IMR-90 (cell line): ENCODE measurements at regions not wholly inside any gene's neighbourhood (a gene's known extent, or its start where the extent isn't known, plus 50 kb on each side); places are given as distances from the start of the nearest gene placed in this dataset.

Experiments
- ATAC-seq: fragments of 200-7000 bp; cut with Tn5 transposase; 2 replicates; pipeline ENCODE4 v1.9.1; 2020; ENCODE audit warnings: low read depth, mild to moderate bottlenecking, moderate library complexity
- BruUV-seq: library from RNA; stranded (reverse); fragments of 400-500 nt; replicated peaks from 2 replicates; lab custom pipeline; 2021; lab: Mats Ljungman, UMichigan
- CTCF ChIA-PET: fragments of 300-600 bp; formaldehyde crosslinking; extraction: SDS; loops from one replicate; lab custom pipeline; 2021; ENCODE audit warnings: antibody characterized with exemption; lab: Yijun Ruan, JAX
- POLR2A ChIA-PET: fragments of 300-600 bp; sonication (Branson Sonifier 250); formaldehyde crosslinking; loops from one replicate; lab custom pipeline; 2022; ENCODE audit warnings: antibody characterized with exemption; ENCODE audit not compliant: unreplicated experiment; lab: Charles Lee
- DNase-seq: peaks from one replicate; pipeline ENCODE4 v3.0.0; 2013
- H2AFZ ChIP-seq: replicated peaks from 2 replicates; pipeline ENCODE3; 2013; ENCODE audit warnings: low read length, mild to moderate bottlenecking; ENCODE audit not compliant: poor library complexity
- H2AK5ac ChIP-seq: 2 replicates; pipeline ENCODE4 v1.6.1; 2013; ENCODE audit warnings: low read depth, low read length, inconsistent platforms
- H2AK9ac ChIP-seq: replicated peaks from 2 replicates; pipeline ENCODE3; 2013; ENCODE audit warnings: mild to moderate bottlenecking, low read depth, low read length, moderate library complexity; ENCODE audit not compliant: poor library complexity
- H2BK120ac ChIP-seq: 2 replicates; pipeline ENCODE4 v1.6.1; 2013; ENCODE audit warnings: low read depth, low read length, inconsistent platforms
- H2BK15ac ChIP-seq: 3 replicates; pipeline ENCODE4 v1.6.1; 2013; ENCODE audit warnings: low read depth, low read length, inconsistent platforms
- H2BK20ac ChIP-seq: 2 replicates; pipeline ENCODE4 v1.6.1; 2013; ENCODE audit warnings: low read depth, mild to moderate bottlenecking, inconsistent platforms, low read length, moderate library complexity
- H2BK5ac ChIP-seq: 2 replicates; pipeline ENCODE4 v1.6.1; 2013; ENCODE audit warnings: mild to moderate bottlenecking, low read depth, low read length, inconsistent platforms; ENCODE audit not compliant: poor library complexity, severe bottlenecking
- H3K14ac ChIP-seq: replicated peaks from 2 replicates; pipeline ENCODE4 v1.6.1; 2013; ENCODE audit warnings: low read depth, low read length, inconsistent platforms
- H3K18ac ChIP-seq: 2 replicates; pipeline ENCODE4 v1.6.1; 2013; ENCODE audit warnings: low read depth, low read length, control low read depth
- H3K23ac ChIP-seq: 2 replicates; pipeline ENCODE4 v1.6.1; 2013; ENCODE audit warnings: low read depth, low read length, inconsistent platforms
- H3K27ac ChIP-seq: 2 replicates; pipeline ENCODE4 v1.5.1; 2013; ENCODE audit warnings: mild to moderate bottlenecking, control low read depth, low read length; ENCODE audit not compliant: insufficient read depth
- H3K27me3 ChIP-seq: 2 replicates; pipeline ENCODE4 v1.6.1; 2013; ENCODE audit warnings: low read length; ENCODE audit not compliant: control insufficient read depth, insufficient read depth
- H3K36me3 ChIP-seq: 2 replicates; pipeline ENCODE4 v1.6.1; 2013; ENCODE audit warnings: low read length, mixed read lengths; ENCODE audit not compliant: control insufficient read depth, insufficient read depth
- H3K4ac ChIP-seq: 2 replicates; pipeline ENCODE4 v1.6.1; 2013; ENCODE audit warnings: low read depth, low read length, inconsistent platforms
- H3K4me1 ChIP-seq: 2 replicates; pipeline ENCODE4 v1.6.1; 2013; ENCODE audit warnings: low read length, mixed read lengths; ENCODE audit not compliant: control insufficient read depth, insufficient read depth
- H3K4me2 ChIP-seq: 2 replicates; pipeline ENCODE4 v1.6.1; 2013; ENCODE audit warnings: low read depth, mild to moderate bottlenecking, control low read depth, low read length, moderate library complexity
- H3K4me3 ChIP-seq: 2 replicates; pipeline ENCODE4 v1.5.1; 2013; ENCODE audit warnings: low read depth, mild to moderate bottlenecking, control low read depth, low read length, moderate library complexity; ENCODE audit not compliant: insufficient read depth
- H3K56ac ChIP-seq: 2 replicates; pipeline ENCODE4 v1.6.1; 2013; ENCODE audit warnings: low read length, inconsistent platforms; ENCODE audit not compliant: insufficient read depth; ENCODE audit errors: extremely low read depth
- H3K79me1 ChIP-seq, 2 experiments: 2 replicates each; pipeline ENCODE4 v1.6.1; 2013; ENCODE audit warnings: low read length in 2 of 2, inconsistent platforms in 1 of 2, low read depth in 1 of 2
- H3K9ac ChIP-seq: 2 replicates; pipeline ENCODE4 v1.6.1; 2013; ENCODE audit warnings: low read depth, low read length, control low read depth
- H3K9me1 ChIP-seq: 2 replicates; pipeline ENCODE4 v1.6.1; 2013; ENCODE audit warnings: low read length, inconsistent platforms; ENCODE audit not compliant: insufficient read depth
- H3K9me3 ChIP-seq: 2 replicates; pipeline ENCODE4 v1.6.1; 2013; ENCODE audit warnings: low read length; ENCODE audit not compliant: control insufficient read depth, insufficient read depth
- H4K20me1 ChIP-seq: 2 replicates; pipeline ENCODE4 v1.6.1; 2013; ENCODE audit warnings: low read length, inconsistent platforms; ENCODE audit not compliant: insufficient read depth
- H4K5ac ChIP-seq: 2 replicates; pipeline ENCODE4 v1.6.1; 2013; ENCODE audit warnings: mild to moderate bottlenecking, low read depth, low read length, control low read depth
- H4K8ac ChIP-seq, 2 experiments: 2 replicates each; pipeline ENCODE4 v1.6.1; 2013; ENCODE audit warnings: low read depth in 2 of 2, low read length in 2 of 2, control low read depth in 1 of 2, inconsistent platforms in 1 of 2
- H4K91ac ChIP-seq: 2 replicates; pipeline ENCODE4 v1.6.1; 2013; ENCODE audit warnings: low read depth, low read length, inconsistent platforms; ENCODE audit not compliant: insufficient read depth
- BHLHE40 ChIP-seq: fragments of 150-350 bp; IDR thresholded peaks from 2 replicates; pipeline ENCODE4 v1.6.1; 2016; ENCODE audit warnings: mild to moderate bottlenecking, low read depth, low read length
- CEBPB ChIP-seq: IDR thresholded peaks from 2 replicates; pipeline ENCODE4 v1.6.1; 2012; ENCODE audit warnings: low read depth, low read length, improper control_type of control experiment
- CHD1 ChIP-seq: IDR thresholded peaks from 2 replicates; pipeline ENCODE4 v1.6.1; 2012; ENCODE audit warnings: low read depth, low read length, improper control_type of control experiment
- CTCF ChIP-seq: conservative IDR thresholded peaks from 2 replicates; pipeline ENCODE4 v1.5.1; 2012; ENCODE audit warnings: mild to moderate bottlenecking, low read depth, low read length, improper control_type of control experiment
- ELK1 ChIP-seq: fragments of 150-350 bp; IDR thresholded peaks from 2 replicates; pipeline ENCODE4 v1.6.1; 2016; ENCODE audit warnings: low read depth, mild to moderate bottlenecking, low read length, moderate library complexity, borderline replicate concordance
- FOS ChIP-seq: fragments of 150-350 bp; IDR thresholded peaks from 2 replicates; pipeline ENCODE4 v1.6.1; 2016; ENCODE audit warnings: low read depth, low read length
- MAFK ChIP-seq: IDR thresholded peaks from 2 replicates; pipeline ENCODE4 v1.6.1; 2012; ENCODE audit warnings: low read depth, low read length, improper control_type of control experiment
- MAZ ChIP-seq: IDR thresholded peaks from 2 replicates; pipeline ENCODE4 v1.6.1; 2012; ENCODE audit warnings: low read depth, mild to moderate bottlenecking, low read length, improper control_type of control experiment, moderate library complexity, borderline replicate concordance
- MXI1 ChIP-seq: IDR thresholded peaks from 2 replicates; pipeline ENCODE4 v1.6.1; 2012; ENCODE audit warnings: low read depth, mild to moderate bottlenecking, low read length, moderate library complexity, borderline replicate concordance
- NFE2L2 ChIP-seq: fragments of 150-350 bp; IDR thresholded peaks from 2 replicates; pipeline ENCODE4 v1.6.1; 2016; ENCODE audit warnings: low read depth, mild to moderate bottlenecking, low read length
- POLR2A ChIP-seq: IDR thresholded peaks from 2 replicates; pipeline ENCODE4 v1.6.1; 2012; ENCODE audit warnings: mild to moderate bottlenecking, low read depth, low read length
- RAD21 ChIP-seq: IDR thresholded peaks from 2 replicates; pipeline ENCODE4 v1.6.1; 2012; ENCODE audit warnings: low read length, improper control_type of control experiment
- RCOR1 ChIP-seq: IDR thresholded peaks from 2 replicates; pipeline ENCODE4 v1.6.1; 2012; ENCODE audit warnings: mild to moderate bottlenecking, low read length, improper control_type of control experiment; ENCODE audit not compliant: insufficient replicate concordance
- RFX5 ChIP-seq: IDR thresholded peaks from 2 replicates; pipeline ENCODE4 v1.8.0; 2012; ENCODE audit warnings: low read depth, mild to moderate bottlenecking, low read length, moderate library complexity
- SMC3 ChIP-seq: fragments of 150-350 bp; IDR thresholded peaks from 2 replicates; pipeline ENCODE4 v1.6.1; 2016; ENCODE audit warnings: low read depth, mild to moderate bottlenecking, antibody characterized with exemption, low read length, moderate library complexity
- USF2 ChIP-seq: fragments of 150-350 bp; IDR thresholded peaks from 2 replicates; pipeline ENCODE4 v1.6.1; 2017; ENCODE audit warnings: mild to moderate bottlenecking, antibody characterized with exemption, low read length, low read depth
- WGBS, 2 experiments: methylation state at CpG; one replicate each; pipeline versions ENCODE4 v1.1.5 to v1.1.7; 2013; ENCODE audit warnings: missing lambda C conversion rate in 2 of 2; ENCODE audit not compliant: insufficient read length in 1 of 2; ENCODE audit errors: extremely low coverage in 2 of 2; 5-methylcytosine and 5-hydroxymethylcytosine counted together
- dilution Hi-C: fragments of 300-500 bp; cut with HindIII; formaldehyde crosslinking; loops from one replicate; pipeline ENCODE4 v1.14.3; 2018; ENCODE audit warnings: low sequenced_read_pairs; ENCODE audit not compliant: unreplicated experiment
- in situ Hi-C: fragments of 300-500 bp; cut with MboI; formaldehyde crosslinking; loops from 3 replicates; pipeline ENCODE4 v1.14.3; 2019; ENCODE audit warnings: low sequenced_read_pairs, inconsistent platforms, mixed read lengths
- intact Hi-C: fragments of 100-400 bp; cut with micrococcal nuclease; formaldehyde crosslinking; loops from 2 replicates; pipeline ENCODE4 v1.10.0; 2022

- no CpG with 5 or more reads among the region's 2 CpGs for WGBS, 2 experiments
- Histone ChIP-seq H3K4me2 (no peak overlapping the region), H3K4me3 (no peak overlapping the region), H4K20me1 (no peaks in the 10 kb centered on the region), H3K4ac (no peak overlapping the region), H4K8ac (no peak overlapping the region), H2BK120ac (no peak overlapping the region), H3K27me3 (no peaks in the 10 kb centered on the region), H3K14ac (no peak overlapping the region), H3K9me1 (no peaks in the 10 kb centered on the region), H2BK20ac (no peak overlapping the region), H3K4me1 (no peaks in the 10 kb centered on the region), H2AFZ (no peak overlapping the region), H2BK15ac (no peak overlapping the region), H3K9me3 (peaks cover 2% of the 10 kb centered on the region; the same call in 1 of the 2 replicates), H2AK9ac (no peak overlapping the region), H3K27ac (no peak overlapping the region), H4K91ac (no peak overlapping the region), H2AK5ac (no peak overlapping the region), H4K5ac (no peak overlapping the region), H2BK5ac (no peak overlapping the region), H3K18ac (no peak overlapping the region), H3K9ac (no peak overlapping the region), H3K23ac (no peak overlapping the region), H3K36me3 (no peaks in the 10 kb centered on the region), H3K79me1 (no peaks in the 10 kb centered on the region), H3K56ac (no peak overlapping the region)
- dilution Hi-C loops, result no loop called here
- no peak for DNase-seq
- intact Hi-C loops, result no loop called here
- ChIA-PET CTCF (no interaction called here), POLR2A (no interaction called here)
- in situ Hi-C loops, result no loop called here
- no peak for ATAC-seq
- BruUV-seq, result no TSS peak
- TF ChIP-seq CHD1 (no peak), RAD21 (no peak), RFX5 (no peak), SMC3 (no peak), MAFK (no peak), USF2 (no peak), NFE2L2 (no peak), CEBPB (no peak), FOS (no peak), MAZ (no peak), CTCF (no peak), BHLHE40 (no peak), ELK1 (no peak), POLR2A (no peak), MXI1 (no peak), RCOR1 (no peak)
Observed at GRCh38 chr5:130425424-130425823, 521.2 kb downstream of the CHSY3 start.
